ENCODE measurements at regions not wholly inside any gene's neighbourhood (a gene's known extent, or its start where the extent isn't known, plus 50 kb on each side); places are given as distances from the start of the nearest gene placed in this dataset.

DNA sequence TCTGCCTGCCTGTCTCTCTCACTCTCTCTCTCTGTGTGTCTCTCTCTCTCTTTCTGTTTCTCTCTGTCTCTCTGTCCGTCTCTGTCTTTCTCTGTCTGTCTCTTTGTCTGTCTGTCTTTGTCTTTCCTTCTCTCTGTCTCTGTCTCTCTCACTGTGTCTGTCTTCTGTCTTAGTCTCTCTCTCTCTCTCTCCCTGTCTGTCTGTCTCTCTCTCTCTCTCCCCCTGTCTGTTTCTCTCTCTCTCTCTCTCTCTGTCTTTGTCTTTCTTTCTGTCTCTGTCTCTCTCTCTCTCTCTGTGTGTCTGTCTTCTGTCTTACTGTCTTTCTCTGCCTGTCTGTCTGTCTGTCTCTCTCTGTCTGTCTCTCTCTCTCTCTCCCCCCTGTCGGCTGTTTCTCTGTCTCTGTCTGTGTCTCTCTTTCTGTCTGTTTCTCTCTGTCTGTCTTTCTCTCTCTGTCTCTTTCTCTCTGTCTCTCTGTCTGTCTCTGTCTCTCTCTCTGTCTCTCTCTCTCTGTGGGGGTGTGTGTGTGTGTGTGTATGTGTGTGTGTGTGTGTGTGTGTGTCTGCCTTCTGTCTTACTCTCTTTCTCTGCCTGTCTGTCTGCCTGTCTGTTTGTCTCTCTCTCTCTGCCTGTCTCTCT, 2101.3 kb upstream of the TPTE start (continued):
- TF ChIP-seq ZNF555 (tag by site-specific recombination; conservative IDR thresholded peaks at IDR 0.05) (peak; percentile 80), ZNF266 (tag by site-specific recombination; IDR thresholded peaks at IDR 0.05; ENCODE audit: low read depth) (peak; percentile 82; the same call in 1 of the 2 replicates), SALL2 (tag by site-specific recombination; IDR thresholded peaks at IDR 0.05; ENCODE audit: borderline replicate concordance) (peak; percentile 100), ZNF248 (tag by site-specific recombination; IDR thresholded peaks at IDR 0.05) (peak; percentile 99), ZNF777 (tag by site-specific recombination; IDR thresholded peaks at IDR 0.05; ENCODE audit: borderline replicate concordance) (peak; percentile 98), KLF9 (tag by site-specific recombination; IDR thresholded peaks at IDR 0.05; ENCODE audit: low read depth) (0 out of 2 replicates have a peak, but pooled peaks have one; percentile 57), ZNF747 (tag by site-specific recombination; IDR thresholded peaks at IDR 0.05) (peak; percentile 97; the same call in 1 of the 2 replicates), ZNF426 (tag by site-specific recombination; IDR thresholded peaks at IDR 0.05) (peak; percentile 50), ZNF114 (tag by site-specific recombination; IDR thresholded peaks at IDR 0.05) (peak; percentile 99), ZNF670 (tag by site-specific recombination; IDR thresholded peaks at IDR 0.05; ENCODE audit: low read depth) (peak; percentile 99), ZNF202 (tag by site-specific recombination; IDR thresholded peaks at IDR 0.05; ENCODE audit: borderline replicate concordance) (peak; percentile 98), ZNF560 (tag by site-specific recombination; IDR thresholded peaks at IDR 0.05; ENCODE audit: borderline replicate concordance) (peak; percentile 93), ZNF621 (tag by site-specific recombination; IDR thresholded peaks at IDR 0.05) (peak; percentile 99), ZNF544 (tag by site-specific recombination; IDR thresholded peaks at IDR 0.05) (peak; percentile 99), ZNF112 (tag by site-specific recombination; IDR thresholded peaks at IDR 0.05) (peak; percentile 95), ZBTB21 (tag by site-specific recombination; IDR thresholded peaks at IDR 0.05) (peak; percentile 65; the same call in 1 of the 2 replicates), ZNF658 (tag by site-specific recombination; IDR thresholded peaks at IDR 0.05) (peak; percentile 96), ZFP3 (tag by site-specific recombination; IDR thresholded peaks at IDR 0.05; ENCODE audit: low read depth) (0 out of 2 replicates have a peak, but pooled peaks have one; percentile 33), KLF8 (tag by site-specific recombination; IDR thresholded peaks at IDR 0.05) (peak; percentile 83), ZFP41 (tag by site-specific recombination; IDR thresholded peaks at IDR 0.05; ENCODE audit: borderline replicate concordance) (0 out of 2 replicates have a peak, but pooled peaks have one; percentile 25), ZNF571 (tag by site-specific recombination; IDR thresholded peaks at IDR 0.05) (peak; percentile 99), ZNF138 (tag by site-specific recombination; IDR thresholded peaks at IDR 0.05; ENCODE audit: borderline replicate concordance) (0 out of 2 replicates have a peak, but pooled peaks have one; percentile 24), ZNF473 (tag by site-specific recombination; IDR thresholded peaks at IDR 0.05) (peak; percentile 100), ZNF391 (tag by site-specific recombination; IDR thresholded peaks at IDR 0.05; ENCODE audit: borderline replicate concordance, low read depth) (0 out of 2 replicates have a peak, but pooled peaks have one; percentile 55), ZNF155 (tag by site-specific recombination; IDR thresholded peaks at IDR 0.05) (peak; percentile 98; the same call in 1 of the 2 replicates), ZNF169 (tag by site-specific recombination; IDR thresholded peaks at IDR 0.05) (peak; percentile 93)
- TF ChIP-seq, protein P1, sequence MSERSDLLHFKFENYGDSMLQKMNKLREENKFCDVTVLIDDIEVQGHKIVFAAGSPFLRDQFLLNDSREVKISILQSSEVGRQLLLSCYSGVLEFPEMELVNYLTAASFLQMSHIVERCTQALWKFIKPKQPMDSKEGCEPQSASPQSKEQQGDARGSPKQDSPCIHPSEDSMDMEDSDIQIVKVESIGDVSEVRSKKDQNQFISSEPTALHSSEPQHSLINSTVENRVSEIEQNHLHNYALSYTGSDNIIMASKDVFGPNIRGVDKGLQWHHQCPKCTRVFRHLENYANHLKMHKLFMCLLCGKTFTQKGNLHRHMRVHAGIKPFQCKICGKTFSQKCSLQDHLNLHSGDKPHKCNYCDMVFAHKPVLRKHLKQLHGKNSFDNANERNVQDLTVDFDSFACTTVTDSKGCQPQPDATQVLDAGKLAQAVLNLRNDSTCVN (tag by site-specific recombination; optimal IDR thresholded peaks at IDR 0.05): peak; percentile 29
- TF ChIP-seq, protein P2, sequence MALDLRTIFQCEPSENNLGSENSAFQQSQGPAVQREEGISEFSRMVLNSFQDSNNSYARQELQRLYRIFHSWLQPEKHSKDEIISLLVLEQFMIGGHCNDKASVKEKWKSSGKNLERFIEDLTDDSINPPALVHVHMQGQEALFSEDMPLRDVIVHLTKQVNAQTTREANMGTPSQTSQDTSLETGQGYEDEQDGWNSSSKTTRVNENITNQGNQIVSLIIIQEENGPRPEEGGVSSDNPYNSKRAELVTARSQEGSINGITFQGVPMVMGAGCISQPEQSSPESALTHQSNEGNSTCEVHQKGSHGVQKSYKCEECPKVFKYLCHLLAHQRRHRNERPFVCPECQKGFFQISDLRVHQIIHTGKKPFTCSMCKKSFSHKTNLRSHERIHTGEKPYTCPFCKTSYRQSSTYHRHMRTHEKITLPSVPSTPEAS (tag by site-specific recombination; IDR thresholded peaks at IDR 0.05): peak; percentile 95
- TF ChIP-seq, protein P3, sequence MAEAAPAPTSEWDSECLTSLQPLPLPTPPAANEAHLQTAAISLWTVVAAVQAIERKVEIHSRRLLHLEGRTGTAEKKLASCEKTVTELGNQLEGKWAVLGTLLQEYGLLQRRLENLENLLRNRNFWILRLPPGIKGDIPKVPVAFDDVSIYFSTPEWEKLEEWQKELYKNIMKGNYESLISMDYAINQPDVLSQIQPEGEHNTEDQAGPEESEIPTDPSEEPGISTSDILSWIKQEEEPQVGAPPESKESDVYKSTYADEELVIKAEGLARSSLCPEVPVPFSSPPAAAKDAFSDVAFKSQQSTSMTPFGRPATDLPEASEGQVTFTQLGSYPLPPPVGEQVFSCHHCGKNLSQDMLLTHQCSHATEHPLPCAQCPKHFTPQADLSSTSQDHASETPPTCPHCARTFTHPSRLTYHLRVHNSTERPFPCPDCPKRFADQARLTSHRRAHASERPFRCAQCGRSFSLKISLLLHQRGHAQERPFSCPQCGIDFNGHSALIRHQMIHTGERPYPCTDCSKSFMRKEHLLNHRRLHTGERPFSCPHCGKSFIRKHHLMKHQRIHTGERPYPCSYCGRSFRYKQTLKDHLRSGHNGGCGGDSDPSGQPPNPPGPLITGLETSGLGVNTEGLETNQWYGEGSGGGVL (tag by site-specific recombination; IDR thresholded peaks at IDR 0.05): peak; percentile 66
- TF ChIP-seq, protein P4, sequence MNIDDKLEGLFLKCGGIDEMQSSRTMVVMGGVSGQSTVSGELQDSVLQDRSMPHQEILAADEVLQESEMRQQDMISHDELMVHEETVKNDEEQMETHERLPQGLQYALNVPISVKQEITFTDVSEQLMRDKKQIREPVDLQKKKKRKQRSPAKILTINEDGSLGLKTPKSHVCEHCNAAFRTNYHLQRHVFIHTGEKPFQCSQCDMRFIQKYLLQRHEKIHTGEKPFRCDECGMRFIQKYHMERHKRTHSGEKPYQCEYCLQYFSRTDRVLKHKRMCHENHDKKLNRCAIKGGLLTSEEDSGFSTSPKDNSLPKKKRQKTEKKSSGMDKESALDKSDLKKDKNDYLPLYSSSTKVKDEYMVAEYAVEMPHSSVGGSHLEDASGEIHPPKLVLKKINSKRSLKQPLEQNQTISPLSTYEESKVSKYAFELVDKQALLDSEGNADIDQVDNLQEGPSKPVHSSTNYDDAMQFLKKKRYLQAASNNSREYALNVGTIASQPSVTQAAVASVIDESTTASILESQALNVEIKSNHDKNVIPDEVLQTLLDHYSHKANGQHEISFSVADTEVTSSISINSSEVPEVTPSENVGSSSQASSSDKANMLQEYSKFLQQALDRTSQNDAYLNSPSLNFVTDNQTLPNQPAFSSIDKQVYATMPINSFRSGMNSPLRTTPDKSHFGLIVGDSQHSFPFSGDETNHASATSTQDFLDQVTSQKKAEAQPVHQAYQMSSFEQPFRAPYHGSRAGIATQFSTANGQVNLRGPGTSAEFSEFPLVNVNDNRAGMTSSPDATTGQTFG (tag by site-specific recombination; IDR thresholded peaks at IDR 0.05; ENCODE audit: borderline replicate concordance): peak; percentile 100
- TF ChIP-seq, protein P5, sequence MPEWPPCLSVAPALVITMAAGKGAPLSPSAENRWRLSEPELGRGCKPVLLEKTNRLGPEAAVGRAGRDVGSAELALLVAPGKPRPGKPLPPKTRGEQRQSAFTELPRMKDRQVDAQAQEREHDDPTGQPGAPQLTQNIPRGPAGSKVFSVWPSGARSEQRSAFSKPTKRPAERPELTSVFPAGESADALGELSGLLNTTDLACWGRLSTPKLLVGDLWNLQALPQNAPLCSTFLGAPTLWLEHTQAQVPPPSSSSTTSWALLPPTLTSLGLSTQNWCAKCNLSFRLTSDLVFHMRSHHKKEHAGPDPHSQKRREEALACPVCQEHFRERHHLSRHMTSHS (tag by site-specific recombination; IDR thresholded peaks at IDR 0.05): peak; percentile 83; the same call in 1 of the 2 replicates
